Upper lobe of left lung (tissue), 6 donors: ENCODE measurements at regions not wholly inside any gene's neighbourhood (a gene's known extent, or its start where the extent isn't known, plus 50 kb on each side); places are given as distances from the start of the nearest gene placed in this dataset.
A peak's percentile ranks its signal among the peaks of the same experiment; 100 is the strongest.

Source experiments
- ATAC-seq, 2 donors: fragments of 200-7000 bp; cut with Tn5 transposase; one replicate each; pipeline ENCODE4 v1.9.1; 2022; ENCODE audit warnings: mild to moderate bottlenecking in 2 of 2, moderate library complexity in 2 of 2; ENCODE audit not compliant: low FRiP score in 2 of 2
- DNase-seq, 2 donors: peaks; one replicate each; pipeline ENCODE4 v3.0.0-alpha.2; 2019 to 2020
- H3K27ac ChIP-seq, 4 donors: fragments of 200-600 bp; sonication (generic); one replicate each; pipeline ENCODE4 v1.5.1; 2016 to 2019
- H3K27me3 ChIP-seq, 4 donors: fragments of 200-600 bp; sonication (generic); one replicate each; pipeline ENCODE4 v1.5.1; 2017 to 2019
- H3K36me3 ChIP-seq, 4 donors: fragments of 200-600 bp; sonication (generic); one replicate each; pipeline ENCODE4 v1.5.1; 2016 to 2019
- H3K4me1 ChIP-seq, 4 donors: fragments of 200-600 bp; sonication (generic); one replicate each; pipeline ENCODE4 v1.5.1; 2018 to 2019
- H3K4me3 ChIP-seq, 4 donors: fragments of 200-600 bp; sonication (generic); one replicate each; pipeline ENCODE4 v1.5.1; 2017 to 2019; ENCODE audit warnings: mild to moderate bottlenecking in 2 of 4, moderate library complexity in 1 of 4
- H3K9me3 ChIP-seq, 4 donors: fragments of 200-600 bp; sonication (generic); one replicate each; pipeline ENCODE4 v1.5.1; 2018 to 2019
- CTCF ChIP-seq, 6 experiments: fragments of 450-650 bp in 4 of 6; fragments of 200-600 bp in 2 of 6; sonication (generic) in 2 of 6; IDR thresholded peaks; one replicate each; pipeline ENCODE4 v1.5.1; 2016 to 2019; ENCODE audit warnings: antibody characterized with exemption in 6 of 6
- EP300 ChIP-seq, 4 donors: sonication (generic); formaldehyde crosslinking; IDR thresholded peaks; one replicate each; pipeline ENCODE4 v1.5.1; 2017; ENCODE audit warnings: antibody characterized with exemption in 4 of 4, control low read depth in 2 of 4
- POLR2A ChIP-seq, 4 donors: fragments of 450-650 bp; IDR thresholded peaks; one replicate each; pipeline ENCODE4 v1.5.1; 2016 to 2017; ENCODE audit warnings: antibody characterized with exemption in 4 of 4, mild to moderate bottlenecking in 2 of 4
- POLR2AphosphoS5 ChIP-seq, 2 donors: sonication (generic); formaldehyde crosslinking; IDR thresholded peaks; one replicate each; pipeline ENCODE4 v1.5.1; 2017; ENCODE audit warnings: antibody characterized with exemption in 2 of 2
- WGBS, 2 donors: methylation state at CpG; one replicate each; pipeline ENCODE4 v1.1.5; 2017 to 2018; 5-methylcytosine and 5-hydroxymethylcytosine counted together
- donor health status: DM: no; HTN: no; CAD: no; lungs with moderate emphysema.
- donor health status: DM: no; HTN: yes; CAD: no; lungs with severe emphysema.

DNA sequence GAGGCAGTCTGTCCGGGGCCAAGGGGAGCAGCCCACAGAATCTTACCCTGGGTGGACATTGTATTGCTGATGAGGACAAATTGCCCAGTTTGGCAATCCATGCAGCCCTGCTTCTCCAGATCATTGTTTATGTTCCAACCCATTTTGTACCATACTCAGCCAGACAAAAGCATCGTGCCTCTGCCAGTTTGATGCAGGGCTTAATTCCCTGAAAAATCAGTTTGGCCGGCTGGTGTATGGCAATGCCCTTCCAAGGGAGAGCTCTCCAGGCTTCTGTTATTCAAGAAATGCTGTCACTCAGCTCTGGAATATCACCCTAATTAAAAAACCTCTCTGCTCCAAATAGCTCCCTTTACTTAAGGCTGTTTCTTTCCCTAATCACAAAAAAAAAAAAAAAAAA lies 697.7 kb downstream of the TBC1D22A start:
- H3K9me3 ChIP-seq: peaks cover 0 to 3% (median 0%) of the 10 kb centered on the region in 4 donors
- H3K27ac ChIP-seq: no peak overlapping the region
- WGBS, 2 donors: 65 to 84% methylated on average over 3 of the region's 3 CpGs
- no peaks in the 10 kb centered on the region for H3K4me1 ChIP-seq
- TF ChIP-seq POLR2A (IDR thresholded peaks at IDR 0.05) (no peak), CTCF (IDR thresholded peaks at IDR 0.05) (no peak), EP300 (IDR thresholded peaks at IDR 0.05) (no peak), POLR2AphosphoS5 (IDR thresholded peaks at IDR 0.05) (no peak)
- no peak overlapping the region for H3K4me3 ChIP-seq
- H3K36me3 ChIP-seq: no peaks in the 10 kb centered on the region
- ATAC-seq: no peak
- no peak for DNase-seq
- no peaks in the 10 kb centered on the region for H3K27me3 ChIP-seq

DNA sequence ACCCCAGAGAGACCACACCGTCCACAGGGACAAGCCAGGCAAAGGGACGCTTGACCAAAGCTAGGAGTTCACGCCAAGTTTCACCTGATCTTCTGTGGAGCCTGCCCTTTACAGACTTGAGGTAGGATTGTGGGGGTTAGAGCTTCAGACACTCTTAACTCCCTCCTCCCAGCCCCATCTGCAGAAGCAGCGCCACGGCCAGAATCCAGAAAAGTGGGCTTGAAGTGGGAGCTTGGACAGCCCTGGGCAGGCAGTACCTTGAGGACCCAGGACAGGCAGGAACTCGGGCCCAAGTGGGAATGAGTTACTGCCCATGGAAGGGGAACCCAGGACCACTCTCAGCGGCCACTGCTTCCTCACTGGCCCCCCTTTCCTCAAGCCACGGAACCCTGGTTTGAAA lies 695.9 kb downstream of the TBC1D22A start:
- H3K27ac ChIP-seq: no peak overlapping the region
- no peak for DNase-seq
- H3K36me3 ChIP-seq: no peaks in the 10 kb centered on the region
- no peak overlapping the region for H3K4me3 ChIP-seq
- no peaks in the 10 kb centered on the region for H3K4me1 ChIP-seq
- TF ChIP-seq CTCF (IDR thresholded peaks at IDR 0.05) (no peak), POLR2AphosphoS5 (IDR thresholded peaks at IDR 0.05) (no peak), POLR2A (IDR thresholded peaks at IDR 0.05) (no peak), EP300 (IDR thresholded peaks at IDR 0.05) (no peak)
- H3K9me3 ChIP-seq: peaks cover 0 to 16% (median 7%) of the 10 kb centered on the region in 4 donors
- H3K27me3 ChIP-seq: no peaks in the 10 kb centered on the region
- ATAC-seq: no peak
- WGBS, 2 donors: 90 to 100% methylated on average over 2 to 8 of the region's 8 CpGs

- no peak for TF ChIP-seq POLR2AphosphoS5 (IDR thresholded peaks at IDR 0.05)
- TF ChIP-seq EP300 (IDR thresholded peaks at IDR 0.05): no peak
- TF ChIP-seq POLR2A (IDR thresholded peaks at IDR 0.05): no peak
- TF ChIP-seq CTCF (IDR thresholded peaks at IDR 0.05): no peak
- 87 to 92% methylated on average over 22 to 23 of the region's 23 CpGs for WGBS, 2 donors
- ATAC-seq: no peak
Observed at GRCh38 chr22:47457509-47458300, 695.3 kb downstream of the TBC1D22A start.

GRCh38 chr22:47457021-47457420 lies 694.6 kb downstream of the TBC1D22A start:
- Histone ChIP-seq H3K36me3 (no peaks in the 10 kb centered on the region), H3K27me3 (no peaks in the 10 kb centered on the region), H3K4me3 (no peak overlapping the region), H3K9me3 (peaks cover 0 to 16% (median 7%) of the 10 kb centered on the region in 4 donors), H3K27ac (no peak overlapping the region), H3K4me1 (no peaks in the 10 kb centered on the region)
- DNase-seq (peak in 1 of 2 donors; percentile 66), ATAC-seq (peak in 1 of 2 donors; percentile 44)
- TF ChIP-seq CTCF (IDR thresholded peaks at IDR 0.05): no peak
- TF ChIP-seq POLR2AphosphoS5 (IDR thresholded peaks at IDR 0.05): no peak
- no peak for TF ChIP-seq EP300 (IDR thresholded peaks at IDR 0.05)
- TF ChIP-seq POLR2A (IDR thresholded peaks at IDR 0.05): no peak
- 89 to 90% methylated on average over 3 to 14 of the region's 14 CpGs for WGBS, 2 donors

More at GRCh38 chr22:47457509-47458300, 695.3 kb downstream of the TBC1D22A start:
- no peak for DNase-seq
- H3K9me3 ChIP-seq: peaks cover 0 to 16% (median 7%) of the 10 kb centered on the region in 4 donors
- no peaks in the 10 kb centered on the region for H3K4me1 ChIP-seq
- H3K36me3 ChIP-seq: no peaks in the 10 kb centered on the region
- H3K27ac ChIP-seq: no peak overlapping the region
- no peak overlapping the region for H3K4me3 ChIP-seq
- H3K27me3 ChIP-seq: no peaks in the 10 kb centered on the region

GRCh38 chr22:47456031-47456430 lies 693.6 kb downstream of the TBC1D22A start:
- Histone ChIP-seq H3K4me1 (no peaks in the 10 kb centered on the region), H3K27ac (no peak overlapping the region), H3K4me3 (no peak overlapping the region), H3K9me3 (peaks cover 0 to 16% (median 7%) of the 10 kb centered on the region in 4 donors), H3K36me3 (no peaks in the 10 kb centered on the region), H3K27me3 (no peaks in the 10 kb centered on the region)
- 90 to 93% methylated on average over 11 of the region's 11 CpGs for WGBS, 2 donors
- ATAC-seq: no peak
- no peak for TF ChIP-seq EP300 (IDR thresholded peaks at IDR 0.05)
- TF ChIP-seq CTCF (IDR thresholded peaks at IDR 0.05): no peak
- no peak for TF ChIP-seq POLR2AphosphoS5 (IDR thresholded peaks at IDR 0.05)
- no peak for TF ChIP-seq POLR2A (IDR thresholded peaks at IDR 0.05)
- no peak for DNase-seq
